A673 (cell line): ENCODE measurements at regions not wholly inside any gene's neighbourhood (a gene's known extent, or its start where the extent isn't known, plus 50 kb on each side); places are given as distances from the start of the nearest gene placed in this dataset.
A peak's percentile ranks its signal among the peaks of the same experiment; 100 is the strongest.

Experiments used
- BruUV-seq: library from RNA; stranded (reverse); fragments of 400-500 nt; replicated peaks from 2 replicates; lab custom pipeline; 2021; lab: Mats Ljungman, UMichigan
- CTCF ChIA-PET: fragments of 300-600 bp; sonication (Branson Sonifier 250); formaldehyde crosslinking; loops from one replicate; lab custom pipeline; 2022; ENCODE audit warnings: antibody characterized with exemption; lab: Charles Lee
- POLR2A ChIA-PET: fragments of 300-600 bp; sonication (Branson Sonifier 250); formaldehyde crosslinking; loops from one replicate; lab custom pipeline; 2022; ENCODE audit warnings: antibody characterized with exemption; ENCODE audit not compliant: low non-redundant PET; lab: Charles Lee
- DNase-seq: peaks from one replicate; pipeline ENCODE4 v3.0.0-alpha.2; 2015; ENCODE audit warnings: low spot score
- H3K27ac ChIP-seq: fragments of 200-600 bp; sonication (generic); 2 replicates; pipeline ENCODE4 v1.5.1; 2016; ENCODE audit warnings: mixed run types, low read depth, mild to moderate bottlenecking, mixed read lengths, antibody characterized with exemption, low read length; ENCODE audit not compliant: poor library complexity, severe bottlenecking
- H3K27me3 ChIP-seq: fragments of 200-600 bp; sonication (generic); replicated peaks from 2 replicates; pipeline ENCODE4 v1.6.1; 2017; ENCODE audit warnings: mixed run types, low read depth, mild to moderate bottlenecking, mixed read lengths, antibody characterized with exemption, low read length; ENCODE audit not compliant: insufficient read depth, poor library complexity
- H3K36me3 ChIP-seq: fragments of 200-600 bp; sonication (generic); 2 replicates; pipeline ENCODE4 v1.6.1; 2016; ENCODE audit warnings: mixed run types, mild to moderate bottlenecking, mixed read lengths, antibody characterized with exemption, low read length; ENCODE audit not compliant: insufficient read depth, poor library complexity, severe bottlenecking
- H3K4me1 ChIP-seq: fragments of 200-600 bp; sonication (generic); 2 replicates; pipeline ENCODE4 v1.6.1; 2017; ENCODE audit warnings: mixed run types, mild to moderate bottlenecking, mixed read lengths, antibody characterized with exemption, low read length; ENCODE audit not compliant: insufficient read depth, poor library complexity, severe bottlenecking
- H3K4me3 ChIP-seq: fragments of 200-600 bp; sonication (generic); 2 replicates; pipeline ENCODE4 v1.5.1; 2016; ENCODE audit warnings: low read depth, mixed run types, mild to moderate bottlenecking, mixed read lengths, low read length; ENCODE audit not compliant: poor library complexity, severe bottlenecking
- H3K9me3 ChIP-seq: fragments of 200-600 bp; sonication (generic); 2 replicates; pipeline ENCODE4 v1.6.1; 2016; ENCODE audit warnings: mixed run types, low read depth, mild to moderate bottlenecking, mixed read lengths, antibody characterized with exemption, low read length; ENCODE audit not compliant: poor library complexity, severe bottlenecking
- CTCF ChIP-seq: fragments of 300-800, 200-600 bp; sonication (generic); conservative IDR thresholded peaks from 2 replicates; pipeline ENCODE4 v1.5.1; 2017; ENCODE audit warnings: low read depth, mild to moderate bottlenecking, antibody characterized with exemption, low read length, moderate library complexity, mixed read lengths
- EZH2 ChIP-seq: fragments of 200-600 bp; sonication (generic); IDR thresholded peaks from 2 replicates; pipeline ENCODE4 v1.6.1; 2017; ENCODE audit warnings: borderline replicate concordance, low read depth, mild to moderate bottlenecking, mixed read lengths, antibody characterized with exemption, low read length; ENCODE audit not compliant: poor library complexity, severe bottlenecking
- intact Hi-C: fragments of 100-400 bp; cut with micrococcal nuclease; formaldehyde crosslinking; loops from one replicate; pipeline ENCODE4 v1.10.0; 2022; ENCODE audit not compliant: unreplicated experiment

GRCh38 chr6:121677571-121677970, 242.1 kb downstream of the GJA1 start:
- H3K36me3 ChIP-seq, result no peaks in the 10 kb centered on the region
- no peaks in the 10 kb centered on the region for H3K4me1 ChIP-seq
- H3K9me3 ChIP-seq, result no peaks in the 10 kb centered on the region
- ChIA-PET POLR2A (no interaction called here), CTCF (no interaction called here)
- no peak for DNase-seq
- no peak overlapping the region for H3K27ac ChIP-seq
- H3K4me3 ChIP-seq, result no peak overlapping the region
- intact Hi-C loops, result no loop called here
- no peaks in the 10 kb centered on the region for H3K27me3 ChIP-seq
- no TSS peak for BruUV-seq
- TF ChIP-seq CTCF (no peak), EZH2 (no peak)

GRCh38 chr6:121678245-121678644, 242.8 kb downstream of the GJA1 start:
- Histone ChIP-seq H3K9me3 (no peaks in the 10 kb centered on the region), H3K4me3 (no peak overlapping the region), H3K27ac (no peak overlapping the region), H3K27me3 (no peaks in the 10 kb centered on the region), H3K4me1 (no peaks in the 10 kb centered on the region), H3K36me3 (no peaks in the 10 kb centered on the region)
- ChIA-PET POLR2A (no interaction called here), CTCF (no interaction called here)
- intact Hi-C loops, result no loop called here
- DNase-seq, result no peak
- no TSS peak for BruUV-seq
- TF ChIP-seq CTCF, result no peak
- no peak for TF ChIP-seq EZH2

- Histone ChIP-seq H3K4me1 (no peaks in the 10 kb centered on the region), H3K9me3 (no peaks in the 10 kb centered on the region), H3K27ac (no peak overlapping the region), H3K4me3 (no peak overlapping the region), H3K36me3 (no peaks in the 10 kb centered on the region), H3K27me3 (no peaks in the 10 kb centered on the region)
- ChIA-PET CTCF (no interaction called here), POLR2A (no interaction called here)
- 0 out of 2 replicates have a peak, but pooled peaks have one; percentile 20 for TF ChIP-seq CTCF
- no peak for TF ChIP-seq EZH2
- BruUV-seq, result no TSS peak
- intact Hi-C loops, result no loop called here
- DNase-seq, result no peak
Observed at GRCh38 chr6:121680058-121680457, 244.6 kb downstream of the GJA1 start.
